ENCODE measurements at regions not wholly inside any gene's neighbourhood (a gene's known extent, or its start where the extent isn't known, plus 50 kb on each side); places are given as distances from the start of the nearest gene placed in this dataset.

DNA sequence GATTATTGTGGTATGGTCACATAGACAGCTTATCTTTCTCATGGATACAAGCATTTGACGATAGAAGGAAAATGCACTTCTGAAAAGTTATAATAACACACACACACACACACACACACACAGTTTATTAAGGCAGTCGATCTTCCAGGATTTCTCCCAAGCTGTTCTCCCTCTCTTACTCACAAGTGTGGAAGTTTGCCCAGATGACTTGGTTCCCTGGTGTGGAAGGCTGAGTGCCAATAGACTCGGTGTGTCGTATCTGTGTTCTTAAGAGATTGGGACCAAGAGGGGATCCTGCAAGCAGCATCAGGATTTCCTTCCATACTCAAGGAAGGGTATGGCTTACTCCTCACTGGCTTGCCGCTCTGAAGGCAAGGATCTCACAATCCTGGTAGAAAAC is 279.6 kb downstream of the HS3ST3B1 start:
- TF ChIP-seq, protein P1, sequence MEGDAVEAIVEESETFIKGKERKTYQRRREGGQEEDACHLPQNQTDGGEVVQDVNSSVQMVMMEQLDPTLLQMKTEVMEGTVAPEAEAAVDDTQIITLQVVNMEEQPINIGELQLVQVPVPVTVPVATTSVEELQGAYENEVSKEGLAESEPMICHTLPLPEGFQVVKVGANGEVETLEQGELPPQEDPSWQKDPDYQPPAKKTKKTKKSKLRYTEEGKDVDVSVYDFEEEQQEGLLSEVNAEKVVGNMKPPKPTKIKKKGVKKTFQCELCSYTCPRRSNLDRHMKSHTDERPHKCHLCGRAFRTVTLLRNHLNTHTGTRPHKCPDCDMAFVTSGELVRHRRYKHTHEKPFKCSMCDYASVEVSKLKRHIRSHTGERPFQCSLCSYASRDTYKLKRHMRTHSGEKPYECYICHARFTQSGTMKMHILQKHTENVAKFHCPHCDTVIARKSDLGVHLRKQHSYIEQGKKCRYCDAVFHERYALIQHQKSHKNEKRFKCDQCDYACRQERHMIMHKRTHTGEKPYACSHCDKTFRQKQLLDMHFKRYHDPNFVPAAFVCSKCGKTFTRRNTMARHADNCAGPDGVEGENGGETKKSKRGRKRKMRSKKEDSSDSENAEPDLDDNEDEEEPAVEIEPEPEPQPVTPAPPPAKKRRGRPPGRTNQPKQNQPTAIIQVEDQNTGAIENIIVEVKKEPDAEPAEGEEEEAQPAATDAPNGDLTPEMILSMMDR (IDR thresholded peaks at IDR 0.05): no peak

DNA sequence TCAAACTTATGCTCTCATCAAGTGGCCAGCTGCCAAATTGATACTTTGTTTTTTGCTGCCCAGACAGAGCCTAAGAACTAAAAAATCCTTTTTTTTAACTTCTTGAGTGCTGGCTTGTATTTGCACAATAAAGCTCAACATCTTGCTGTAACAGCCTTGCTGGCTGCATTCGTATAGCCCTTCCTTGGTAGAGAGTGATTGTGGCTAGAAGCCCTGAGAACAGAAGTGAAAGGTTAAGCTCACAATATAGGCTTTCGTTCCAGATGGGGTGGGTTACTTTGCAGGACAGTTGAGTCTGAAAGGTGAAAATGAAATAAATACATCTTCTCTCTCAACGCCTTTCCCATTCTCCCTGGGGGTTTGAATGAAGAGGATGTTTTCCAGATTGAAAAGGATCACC is 278.8 kb downstream of the HS3ST3B1 start:
- TF ChIP-seq, protein P1 (IDR thresholded peaks at IDR 0.05): no peak

DNA sequence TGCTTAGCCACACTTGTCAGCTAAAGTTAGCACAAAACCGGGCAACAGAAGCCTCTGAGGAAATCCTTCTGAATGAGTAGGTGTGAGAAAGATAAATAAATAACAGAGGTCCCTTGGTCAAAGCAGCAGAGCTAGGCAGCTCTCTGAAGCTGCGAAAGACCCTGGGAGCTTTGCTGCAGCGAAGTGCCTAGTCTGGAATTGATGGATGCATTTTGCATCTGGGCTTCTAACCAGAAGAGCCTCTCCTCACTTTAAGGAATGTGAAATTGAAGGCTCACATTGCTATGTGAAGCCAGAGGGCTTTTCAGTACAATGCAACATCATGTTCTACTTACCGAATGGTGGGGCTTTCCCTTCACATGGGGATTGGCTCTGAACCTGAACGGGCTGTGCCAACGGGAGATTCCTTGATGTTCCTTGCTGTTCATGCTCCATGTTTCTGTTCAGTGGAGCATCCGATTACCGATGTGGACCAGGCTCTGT is 274.6 kb downstream of the HS3ST3B1 start:
- TF ChIP-seq, protein P1 (IDR thresholded peaks at IDR 0.05): no peak

DNA sequence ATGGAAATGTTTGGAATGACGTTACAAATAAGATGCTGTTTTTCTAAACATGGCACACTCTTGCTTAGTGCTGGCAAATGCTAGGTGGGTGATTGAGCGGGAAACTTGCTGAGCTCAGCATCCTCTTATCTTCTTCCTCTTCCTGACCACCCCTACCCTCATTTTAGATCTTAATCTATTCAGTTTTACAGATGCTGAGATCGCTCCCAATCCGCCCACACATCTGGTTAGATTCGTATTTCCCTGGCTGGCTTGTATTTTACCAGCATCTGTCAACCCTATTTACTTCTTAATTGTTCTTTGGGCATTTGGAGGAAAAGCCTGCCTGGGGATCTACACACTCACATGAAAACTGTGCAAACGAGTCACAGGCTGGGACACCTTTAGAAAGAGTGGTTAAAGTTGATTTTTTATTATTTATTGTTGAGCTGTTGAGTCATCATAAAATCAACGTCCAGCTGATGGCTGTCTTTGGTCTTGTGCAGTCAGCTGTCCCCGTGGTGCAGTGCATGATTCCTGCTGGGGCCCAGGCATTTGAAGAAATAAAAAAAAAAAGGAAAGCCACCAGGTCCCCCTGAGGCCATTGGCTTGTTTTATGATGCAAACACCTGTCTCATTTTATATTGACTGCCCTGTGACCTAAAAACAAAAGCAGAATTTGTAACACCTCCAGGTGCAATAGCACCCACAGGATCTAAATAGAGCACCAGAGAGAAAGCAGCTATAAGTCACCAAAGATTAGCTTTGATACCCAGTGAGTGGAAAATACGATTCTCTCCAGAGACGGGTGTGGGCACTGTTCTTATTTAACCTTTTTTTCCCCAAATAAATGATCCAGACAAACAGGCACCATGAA is 258.6 kb downstream of the HS3ST3B1 start:
- TF ChIP-seq, protein P1 (IDR thresholded peaks at IDR 0.05): no peak

DNA sequence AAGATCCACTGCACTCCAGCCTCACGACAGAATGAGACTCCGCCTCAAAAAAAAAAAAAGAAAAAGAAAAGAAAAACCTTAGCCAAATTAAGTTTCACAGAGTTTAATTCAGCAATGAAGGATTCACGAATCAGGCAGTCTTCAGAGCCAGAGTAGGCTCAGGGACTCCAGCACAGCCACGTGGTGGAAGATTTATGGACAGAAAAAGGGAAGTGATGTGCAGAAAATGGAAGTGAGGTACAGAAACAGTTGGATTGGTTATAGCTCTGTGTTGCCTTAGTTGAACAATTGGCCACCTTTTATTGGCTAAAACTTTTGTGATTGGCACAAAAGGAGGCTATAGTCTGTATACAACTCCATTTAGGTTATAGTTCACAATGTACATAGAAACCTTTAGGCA is 256.6 kb downstream of the HS3ST3B1 start:
- TF ChIP-seq, protein P1 (IDR thresholded peaks at IDR 0.05): no peak

DNA sequence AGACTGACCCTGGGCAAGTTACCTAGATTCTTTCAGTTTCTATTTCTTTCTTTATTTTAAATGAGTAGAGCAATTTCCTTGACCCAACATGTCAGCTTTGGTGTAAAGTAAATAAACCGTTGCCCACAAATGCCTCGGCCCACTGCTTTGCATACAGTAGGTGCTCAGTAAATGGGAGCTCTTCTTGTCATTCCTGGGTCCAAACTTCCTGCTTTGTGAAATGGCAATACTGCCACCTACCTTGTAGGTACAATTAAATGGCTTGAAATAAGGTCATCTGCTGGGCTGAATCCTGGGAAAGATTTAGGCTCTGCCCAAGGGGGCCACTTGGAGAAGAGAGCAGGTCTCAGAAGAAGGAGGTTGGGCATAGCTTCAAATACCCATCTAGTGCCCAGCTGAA is 253.0 kb downstream of the HS3ST3B1 start:
- TF ChIP-seq, protein P1 (IDR thresholded peaks at IDR 0.05): no peak

DNA sequence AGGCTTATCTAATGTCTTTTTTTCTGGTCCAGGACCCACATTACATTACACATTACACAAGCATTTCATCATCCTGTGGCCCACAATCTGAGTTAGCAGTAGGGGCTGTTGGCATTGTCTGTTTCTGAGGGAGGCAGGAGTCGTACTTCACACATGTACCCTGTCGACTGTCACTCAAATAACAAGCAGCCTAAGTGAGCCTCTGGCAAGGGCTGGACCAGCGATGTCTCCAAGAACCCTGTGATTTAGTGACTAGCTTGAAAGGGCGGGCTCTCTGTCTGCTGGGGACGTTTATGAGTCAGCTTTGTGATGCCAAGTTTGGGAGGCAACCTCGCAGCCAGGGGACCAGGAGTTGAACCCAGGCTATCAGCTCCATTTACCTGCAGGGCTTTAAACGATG is 251.4 kb downstream of the HS3ST3B1 start:
- TF ChIP-seq, protein P1 (IDR thresholded peaks at IDR 0.05): no peak
